Bronchial epithelial cell (primary cell): ENCODE measurements at regions not wholly inside any gene's neighbourhood (a gene's known extent, or its start where the extent isn't known, plus 50 kb on each side); places are given as distances from the start of the nearest gene placed in this dataset.

Experiments
- DNase-seq: peaks from one replicate; pipeline ENCODE4 v3.0.0-alpha.2; 2010; ENCODE audit warnings: low read depth
- FAIRE-seq: peaks from 2 replicates; lab custom pipeline; 2011; peaks lifted over from hg19 to GRCh38; lab: Jason Lieb, UNC
- H3K27me3 ChIP-seq: 2 replicates; pipeline ENCODE4 v1.5.1; 2011; ENCODE audit warnings: low read length; ENCODE audit not compliant: control insufficient read depth, insufficient read depth
- H3K36me3 ChIP-seq: 2 replicates; pipeline ENCODE4 v1.5.1; 2011; ENCODE audit warnings: low read length; ENCODE audit not compliant: control insufficient read depth, insufficient read depth
- H3K4me3 ChIP-seq: 2 replicates; pipeline ENCODE4 v1.5.1; 2011; ENCODE audit warnings: mild to moderate bottlenecking, low read depth, low read length, control low read depth
- CTCF ChIP-seq: IDR thresholded peaks from 2 replicates; pipeline ENCODE4 v1.5.1; 2011; ENCODE audit warnings: mild to moderate bottlenecking, moderate library complexity, low read length, control low read depth, inconsistent platforms; ENCODE audit not compliant: insufficient read depth, severe bottlenecking

- FAIRE-seq (no peak), DNase-seq (peak; percentile 13)
- Histone ChIP-seq H3K4me3 (no peak overlapping the region), H3K27me3 (no peaks in the 10 kb centered on the region), H3K36me3 (no peaks in the 10 kb centered on the region)
- no peak for TF ChIP-seq CTCF
These were observed 372.4 kb upstream of the ATP5MC3 start for GRCh38 chr2:175553910-175554309.

- no peaks in the 10 kb centered on the region for H3K27me3 ChIP-seq
- H3K4me3 ChIP-seq = no peak overlapping the region
- H3K36me3 ChIP-seq = no peaks in the 10 kb centered on the region
- TF ChIP-seq CTCF = no peak
- DNase-seq (no peak), FAIRE-seq (no peak)
These were observed 371.4 kb upstream of the ATP5MC3 start for GRCh38 chr2:175552902-175553301.

GRCh38 chr2:175540421-175540820, 358.9 kb upstream of the ATP5MC3 start:
- TF ChIP-seq CTCF = no peak
- FAIRE-seq = no peak
- Histone ChIP-seq H3K36me3 (no peaks in the 10 kb centered on the region), H3K27me3 (no peaks in the 10 kb centered on the region), H3K4me3 (no peak overlapping the region)
- no peak for DNase-seq

GRCh38 chr2:175539122-175539521, 357.6 kb upstream of the ATP5MC3 start:
- no peak for TF ChIP-seq CTCF
- no peaks in the 10 kb centered on the region for H3K27me3 ChIP-seq
- H3K4me3 ChIP-seq = no peak overlapping the region
- FAIRE-seq = no peak
- no peak for DNase-seq
- H3K36me3 ChIP-seq = no peaks in the 10 kb centered on the region

- no peak for TF ChIP-seq CTCF
- Histone ChIP-seq H3K27me3 (no peaks in the 10 kb centered on the region), H3K4me3 (no peak overlapping the region), H3K36me3 (no peaks in the 10 kb centered on the region)
- DNase-seq = no peak
- no peak for FAIRE-seq
These were observed 354.5 kb upstream of the ATP5MC3 start for GRCh38 chr2:175536059-175536458.

- FAIRE-seq (no peak), DNase-seq (no peak)
- Histone ChIP-seq H3K27me3 (no peaks in the 10 kb centered on the region), H3K36me3 (no peaks in the 10 kb centered on the region), H3K4me3 (no peak overlapping the region)
- TF ChIP-seq CTCF = no peak
These were observed 354.1 kb upstream of the ATP5MC3 start for GRCh38 chr2:175535631-175536030.
